Heart right ventricle (tissue), 16 donors: ENCODE measurements at regions not wholly inside any gene's neighbourhood (a gene's known extent, or its start where the extent isn't known, plus 50 kb on each side); places are given as distances from the start of the nearest gene placed in this dataset.

Experiments used
- ATAC-seq, 8 donors: fragments of 200-7000 bp; cut with Tn5 transposase; one replicate each; pipeline ENCODE4 v1.9.1; 2020; ENCODE audit warnings: mild to moderate bottlenecking in 8 of 8, moderate library complexity in 8 of 8, moderate number of reproducible peaks in 1 of 8
- DNase-seq, 2 donors: peaks; one replicate each; pipeline ENCODE4 v3.0.0-alpha.2; 2020
- H3K27ac ChIP-seq, 10 donors: fragments of 200-600 bp; sonication (generic) in 2 of 10; one replicate each; pipeline versions ENCODE4 v1.5.0 to v1.8.0; 2020 to 2022; ENCODE audit warnings: mild to moderate bottlenecking in 3 of 10
- H3K27me3 ChIP-seq, 7 donors: fragments of 200-600 bp; one replicate each; pipeline ENCODE4 v1.8.0; 2021 to 2022; ENCODE audit warnings: mild to moderate bottlenecking in 2 of 7
- H3K36me3 ChIP-seq, 9 donors: fragments of 200-600 bp; sonication (generic) in 1 of 9; one replicate each; pipeline versions ENCODE4 v1.5.0 to v1.8.0; 2020 to 2022; ENCODE audit warnings: mild to moderate bottlenecking in 2 of 9
- H3K4me1 ChIP-seq, 9 donors: fragments of 200-600 bp; sonication (generic) in 1 of 9; one replicate each; pipeline versions ENCODE4 v1.5.0 to v1.8.0; 2020 to 2022; ENCODE audit warnings: mild to moderate bottlenecking in 4 of 9
- H3K4me3 ChIP-seq, 10 donors: fragments of 200-600 bp; sonication (generic) in 2 of 10; one replicate each; pipeline versions ENCODE4 v1.5.0 to v1.8.0; 2020 to 2022; ENCODE audit warnings: mild to moderate bottlenecking in 7 of 10, moderate library complexity in 2 of 10
- H3K9me3 ChIP-seq, 11 donors: fragments of 200-600 bp in 10 of 11; sonication (generic) in 2 of 11; one replicate each; pipeline versions ENCODE4 v1.5.0 to v1.8.0; 2013 to 2022; ENCODE audit warnings: mild to moderate bottlenecking in 2 of 11, control low read depth in 1 of 11, moderate library complexity in 1 of 11
- CTCF ChIP-seq, 9 donors: fragments of 200-600 bp; sonication (generic) in 2 of 9; IDR thresholded peaks; one replicate each; pipeline versions ENCODE4 v1.5.0 to v1.8.0; 2021 to 2022; ENCODE audit warnings: antibody characterized with exemption in 9 of 9, mild to moderate bottlenecking in 5 of 9, moderate library complexity in 1 of 9
- WGBS, 2 donors: extraction: QIAGEN DNeasy Blood & Tissue Kit; methylation state at CpG; one replicate each; pipeline ENCODE4 v1.1.7; 2013; ENCODE audit warnings: inconsistent platforms in 1 of 2; 5-methylcytosine and 5-hydroxymethylcytosine counted together
- intact Hi-C, 10 donors: fragments of 100-400 bp; cut with DNase I; formaldehyde crosslinking; loops; one replicate each; pipeline versions ENCODE4 v1.11.1 to v1.14.2; 2022
- donor health status: Arrhythmogenic right ventricular cardiomyopathy.
- donor health status: ischemic (EF 13 %, LVEDD 7.1; RV severe dilation, severe dysfunction).
- donor health status: healthy with polysubstance abuse.
- donor health status: DM: no; HTN: yes; CAD: no.
- donor health status: DM: no; HTN: no; CAD: no.
- donor health status: ischemic (EF 25% LVEDD 6.9; RV normal size, moderate dysfunction).
- donor health status: ischemic (EF 25% LVEDD 5.7; RV mildly dilated, moderate dysfunction).
- donor health status: healthy.
- donor health status: DM: yes; HTN: yes; CAD: no.
- donor health status: Ischemic cardiomyopathy.
- donor health status: ischemic (EF 35%, LVEDD 5.7; RV mildly dilated, moderate dysfunction).
- donor health status: nonischemic (EF 11% LVEDD 7.7; RV severe dilation, severe dysfunction).
- donor health status: DM: yes; HTN: yes; CAD: no.
- donor health status: PGD.
- donor health status: ischemic (EF 29% LVEDD 5.4; RV normal size, mild dysfunction).
- donor health status: nonischemic (EF 23%, LVEDD 6.1; RV moderate dilation, normal function).

- H3K36me3 ChIP-seq: no peaks in the 10 kb centered on the region
- intact Hi-C loops: loop anchor here in 1 of 10 donors (5.0 kb wide), 1 partner anchor 1251 kb away; no protein-coding TSS in a partner anchor
- no peak for ATAC-seq
- H3K4me1 ChIP-seq: no peaks in the 10 kb centered on the region
- TF ChIP-seq CTCF (IDR thresholded peaks at IDR 0.05): no peak
- 66 to 77% methylated on average over 2 of the region's 2 CpGs for WGBS, 2 donors
- no peak overlapping the region for H3K27ac ChIP-seq
- DNase-seq: no peak
- peaks cover 0 to 4% (median 0%) of the 10 kb centered on the region in 7 donors for H3K27me3 ChIP-seq
- no peak overlapping the region for H3K4me3 ChIP-seq
- H3K9me3 ChIP-seq: no peaks in the 10 kb centered on the region
Observed at GRCh38 chr11:22552885-22553284, 72.7 kb downstream of the FANCF start.

GRCh38 chr11:22546746-22547145, 78.9 kb downstream of the FANCF start:
- no peak for TF ChIP-seq CTCF (IDR thresholded peaks at IDR 0.05)
- intact Hi-C loops: loop anchor here in 1 of 10 donors (10.0 kb wide), 1 partner anchor 212 kb away; the partner anchor contains the start of gene SLC17A6
- no peaks in the 10 kb centered on the region for H3K4me1 ChIP-seq
- 73 to 80% methylated on average over 1 of the region's 1 CpG for WGBS, 2 donors
- H3K9me3 ChIP-seq: no peaks in the 10 kb centered on the region
- no peak overlapping the region for H3K27ac ChIP-seq
- H3K36me3 ChIP-seq: no peaks in the 10 kb centered on the region
- ATAC-seq: no peak
- peaks cover 0 to 9% (median 0%) of the 10 kb centered on the region in 7 donors for H3K27me3 ChIP-seq
- no peak overlapping the region for H3K4me3 ChIP-seq
- DNase-seq: no peak

GRCh38 chr11:22543261-22543660, 82.4 kb downstream of the FANCF start:
- Histone ChIP-seq H3K4me3 (no peak overlapping the region), H3K27ac (no peak overlapping the region), H3K27me3 (peaks cover 0 to 11% (median 0%) of the 10 kb centered on the region in 7 donors), H3K9me3 (no peaks in the 10 kb centered on the region), H3K4me1 (no peaks in the 10 kb centered on the region), H3K36me3 (no peaks in the 10 kb centered on the region)
- ATAC-seq (no peak), DNase-seq (no peak)
- intact Hi-C loops: loop anchor here in 4 of 10 donors (5.0 to 10.0 kb wide), 2 partner anchors 208 to 211 kb away; partner anchors contain the start of gene SLC17A6 (in 1 of the 4)
- WGBS, 2 donors: 51 to 67% methylated on average over 4 of the region's 4 CpGs
- TF ChIP-seq CTCF (IDR thresholded peaks at IDR 0.05): no peak

GRCh38 chr11:22539821-22540256, 85.8 kb downstream of the FANCF start:
- Histone ChIP-seq H3K27ac (no peak overlapping the region), H3K4me3 (no peak overlapping the region), H3K27me3 (peaks cover 0 to 9% (median 0%) of the 10 kb centered on the region in 7 donors), H3K36me3 (no peaks in the 10 kb centered on the region), H3K9me3 (no peaks in the 10 kb centered on the region), H3K4me1 (no peaks in the 10 kb centered on the region)
- ATAC-seq (peak in 1 of 8 donors; percentile 43), DNase-seq (no peak)
- intact Hi-C loops: loop anchor here in 6 of 10 donors (2.0 to 10.0 kb wide), 4 partner anchors 203 to 208 kb away; partner anchors contain the start of gene SLC17A6 (in 2 of the 6)
- peak in 8 of 9 donors; percentile 18 to 63 (median 47) for TF ChIP-seq CTCF (IDR thresholded peaks at IDR 0.05)
